GM04503 (cell line): ENCODE measurements at regions not wholly inside any gene's neighbourhood (a gene's known extent, or its start where the extent isn't known, plus 50 kb on each side); places are given as distances from the start of the nearest gene placed in this dataset.

Experiments
- DNase-seq: peaks from one replicate; pipeline ENCODE4 v3.0.0-alpha.2; 2012; ENCODE audit warnings: low read depth

GRCh38 chr1:83673312-83673711 lies 325.6 kb downstream of the TTLL7 start:
- no peak for DNase-seq

- no peak for DNase-seq
Observed at GRCh38 chr1:83671586-83671985, 327.3 kb downstream of the TTLL7 start.

- DNase-seq: no peak
Observed at GRCh38 chr1:83670909-83671565, 327.9 kb downstream of the TTLL7 start.

GRCh38 chr1:83641796-83642443 lies 357.0 kb downstream of the TTLL7 start:
- no peak for DNase-seq

- DNase-seq: no peak
Observed at GRCh38 chr1:83641206-83641658, 357.7 kb downstream of the TTLL7 start.

- no peak for DNase-seq
Observed at GRCh38 chr1:83639785-83640184, 359.1 kb downstream of the TTLL7 start.

GRCh38 chr1:83637586-83637985 lies 361.3 kb downstream of the TTLL7 start:
- no peak for DNase-seq

GRCh38 chr1:83637009-83637408 lies 361.9 kb downstream of the TTLL7 start:
- DNase-seq: no peak

GRCh38 chr1:83632906-83633305 lies 366.0 kb downstream of the TTLL7 start:
- DNase-seq: no peak

- DNase-seq: no peak
Observed at GRCh38 chr1:83631851-83632250, 367.1 kb downstream of the TTLL7 start.

- DNase-seq: no peak
Observed at GRCh38 chr1:83627045-83627444, 371.9 kb downstream of the TTLL7 start.

GRCh38 chr1:83626603-83627002 lies 372.3 kb downstream of the TTLL7 start:
- no peak for DNase-seq

GRCh38 chr1:83625646-83626045 lies 373.3 kb downstream of the TTLL7 start:
- no peak for DNase-seq

- no peak for DNase-seq
Observed at GRCh38 chr1:83620016-83620415, 378.9 kb downstream of the TTLL7 start.

- no peak for DNase-seq
Observed at GRCh38 chr1:83619170-83619896, 379.6 kb downstream of the TTLL7 start.

GRCh38 chr1:83617883-83618282 lies 381.0 kb downstream of the TTLL7 start:
- DNase-seq: no peak

- DNase-seq: no peak
Observed at GRCh38 chr1:83615370-83615769, 383.6 kb downstream of the TTLL7 start.

GRCh38 chr1:83606416-83606955 lies 392.4 kb downstream of the TTLL7 start:
- DNase-seq: no peak

- no peak for DNase-seq
Observed at GRCh38 chr1:83596331-83596730, 402.6 kb downstream of the TTLL7 start.

GRCh38 chr1:83593073-83593472 lies 405.9 kb downstream of the TTLL7 start:
- no peak for DNase-seq

- no peak for DNase-seq
Observed at GRCh38 chr1:83588140-83588539, 410.8 kb downstream of the TTLL7 start.

GRCh38 chr1:83583351-83584014 lies 415.4 kb downstream of the TTLL7 start:
- DNase-seq: no peak
